Osteocyte (in vitro differentiated cells): ENCODE measurements at regions not wholly inside any gene's neighbourhood (a gene's known extent, or its start where the extent isn't known, plus 50 kb on each side); places are given as distances from the start of the nearest gene placed in this dataset.
"Not testable (repeated sequence)": the region's sequence is repeated elsewhere in the genome, so short reads cannot be mapped to it uniquely, and the experiment has no call there.

Experiments
- DNase-seq: peaks from one replicate; pipeline ENCODE4 v3.0.0; 2021; ENCODE audit warnings: mixed read lengths; ENCODE audit not compliant: unreplicated experiment; ENCODE audit errors: extremely low spot score
- H3K27ac Mint-ChIP-seq: one replicate; pipeline ENCODE4 v1.8.0; 2021; ENCODE audit warnings: mild to moderate bottlenecking, mixed read lengths; ENCODE audit not compliant: unreplicated experiment
- H3K27me3 Mint-ChIP-seq: one replicate; pipeline ENCODE4 v1.8.0; 2021; ENCODE audit warnings: mixed read lengths; ENCODE audit not compliant: unreplicated experiment
- H3K36me3 Mint-ChIP-seq: one replicate; pipeline ENCODE4 v1.8.0; 2021; ENCODE audit warnings: mixed read lengths; ENCODE audit not compliant: unreplicated experiment
- H3K4me1 Mint-ChIP-seq: one replicate; pipeline ENCODE4 v1.8.0; 2021; ENCODE audit warnings: mixed read lengths; ENCODE audit not compliant: unreplicated experiment
- H3K4me3 Mint-ChIP-seq: one replicate; pipeline ENCODE4 v1.8.0; 2021; ENCODE audit warnings: mild to moderate bottlenecking, moderate library complexity, mixed read lengths; ENCODE audit not compliant: unreplicated experiment
- H3K9me3 Mint-ChIP-seq: one replicate; pipeline ENCODE4 v1.8.0; 2021; ENCODE audit warnings: mixed read lengths; ENCODE audit not compliant: unreplicated experiment
- TF ChIP-seq, protein P1 (sequence below): fragments of 200-600 bp; sonication (generic); IDR thresholded peaks from 2 replicates; pipeline ENCODE4 v1.5.0; 2021; ENCODE audit warnings: antibody characterized with exemption, mild to moderate bottlenecking, moderate library complexity

DNA sequence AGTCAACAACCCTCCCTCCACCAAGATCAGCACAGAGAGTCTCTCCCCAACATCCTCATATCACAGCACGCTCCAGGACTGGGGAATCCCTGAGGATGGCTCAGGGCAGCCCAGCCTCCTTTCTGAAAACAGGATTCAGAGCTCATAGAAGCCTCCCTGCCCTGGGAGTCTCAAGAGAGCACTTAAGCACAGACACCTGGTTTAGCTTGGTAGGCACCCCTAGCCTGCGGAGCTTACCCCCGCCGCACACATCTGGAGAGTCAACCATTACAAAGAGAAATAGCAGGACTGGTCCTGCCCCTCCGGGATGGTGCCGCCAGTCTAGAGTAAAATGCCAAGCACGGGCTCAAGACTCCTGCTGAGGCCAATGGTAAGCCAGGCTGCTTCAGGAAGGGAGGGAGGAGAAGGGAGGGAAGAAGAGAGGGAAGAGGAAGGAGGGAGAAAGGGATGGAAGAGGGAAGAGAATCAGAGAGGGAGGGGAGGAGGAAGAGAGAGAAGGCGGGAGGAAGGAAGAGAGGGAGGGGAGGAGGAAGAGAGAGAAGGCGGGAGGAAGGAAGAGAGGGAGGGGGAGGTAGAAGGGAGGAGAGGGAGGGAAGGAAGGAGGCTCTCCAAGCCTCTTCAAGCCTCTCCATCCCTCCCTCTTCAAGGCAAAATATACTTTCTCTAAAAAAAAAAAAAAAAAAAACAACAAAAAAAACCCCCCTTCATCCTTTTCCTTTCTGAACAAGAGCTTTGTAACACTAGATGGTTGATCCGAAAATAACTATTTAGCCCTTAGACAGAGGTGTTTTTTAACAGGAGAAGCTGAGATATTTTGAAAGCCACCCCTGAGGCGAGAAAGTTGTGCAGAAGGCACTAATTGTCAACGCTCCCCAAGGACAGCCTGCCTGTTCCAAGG is 278.6 kb upstream of the TLE3 start:
- H3K4me3 Mint-ChIP-seq = peak overlapping the region; percentile 19
- peak; percentile 67 for DNase-seq
- H3K27me3 Mint-ChIP-seq = peaks cover 63% of the 10 kb centered on the region
- no peaks in the 10 kb centered on the region for H3K36me3 Mint-ChIP-seq
- TF ChIP-seq, protein P1, sequence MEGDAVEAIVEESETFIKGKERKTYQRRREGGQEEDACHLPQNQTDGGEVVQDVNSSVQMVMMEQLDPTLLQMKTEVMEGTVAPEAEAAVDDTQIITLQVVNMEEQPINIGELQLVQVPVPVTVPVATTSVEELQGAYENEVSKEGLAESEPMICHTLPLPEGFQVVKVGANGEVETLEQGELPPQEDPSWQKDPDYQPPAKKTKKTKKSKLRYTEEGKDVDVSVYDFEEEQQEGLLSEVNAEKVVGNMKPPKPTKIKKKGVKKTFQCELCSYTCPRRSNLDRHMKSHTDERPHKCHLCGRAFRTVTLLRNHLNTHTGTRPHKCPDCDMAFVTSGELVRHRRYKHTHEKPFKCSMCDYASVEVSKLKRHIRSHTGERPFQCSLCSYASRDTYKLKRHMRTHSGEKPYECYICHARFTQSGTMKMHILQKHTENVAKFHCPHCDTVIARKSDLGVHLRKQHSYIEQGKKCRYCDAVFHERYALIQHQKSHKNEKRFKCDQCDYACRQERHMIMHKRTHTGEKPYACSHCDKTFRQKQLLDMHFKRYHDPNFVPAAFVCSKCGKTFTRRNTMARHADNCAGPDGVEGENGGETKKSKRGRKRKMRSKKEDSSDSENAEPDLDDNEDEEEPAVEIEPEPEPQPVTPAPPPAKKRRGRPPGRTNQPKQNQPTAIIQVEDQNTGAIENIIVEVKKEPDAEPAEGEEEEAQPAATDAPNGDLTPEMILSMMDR = no peak
- H3K9me3 Mint-ChIP-seq = no peaks in the 10 kb centered on the region
- H3K4me1 Mint-ChIP-seq = peaks cover 18% of the 10 kb centered on the region
- H3K27ac Mint-ChIP-seq = no peak overlapping the region

- H3K36me3 Mint-ChIP-seq = no peaks in the 10 kb centered on the region
- no peak overlapping the region for H3K27ac Mint-ChIP-seq
- no peaks in the 10 kb centered on the region for H3K9me3 Mint-ChIP-seq
- no peak for DNase-seq
- H3K27me3 Mint-ChIP-seq = peaks cover 69% of the 10 kb centered on the region
- TF ChIP-seq, protein P1 = no peak
- H3K4me3 Mint-ChIP-seq = no peak overlapping the region
- peaks cover 18% of the 10 kb centered on the region for H3K4me1 Mint-ChIP-seq
These were observed 277.9 kb upstream of the TLE3 start for GRCh38 chr15:70375586-70375985.

DNA sequence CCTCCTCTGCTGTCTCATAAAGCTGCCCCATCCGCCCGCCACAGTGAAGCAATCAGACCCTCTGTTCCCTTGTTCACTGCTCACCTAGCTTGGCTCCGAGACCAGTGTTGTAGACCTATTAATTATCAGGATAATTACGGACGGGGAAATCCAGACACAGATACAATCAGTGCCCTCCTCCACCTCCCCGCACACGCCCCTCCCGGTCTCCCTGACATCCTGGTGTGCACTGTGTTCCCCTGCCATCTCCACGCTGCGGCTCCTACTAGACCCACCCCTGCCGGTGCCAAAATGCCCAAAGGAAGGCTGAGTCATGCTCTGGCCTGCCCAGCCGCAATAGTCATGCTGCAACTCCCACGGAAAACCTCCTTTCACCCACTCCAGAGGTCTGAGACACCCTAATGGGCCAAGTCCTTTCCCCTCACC is 277.3 kb upstream of the TLE3 start:
- TF ChIP-seq, protein P1 = no peak
- Mint-ChIP-seq H3K4me1 (peaks cover 18% of the 10 kb centered on the region), H3K4me3 (no peak overlapping the region), H3K36me3 (no peaks in the 10 kb centered on the region), H3K27me3 (peaks cover 74% of the 10 kb centered on the region), H3K27ac (no peak overlapping the region), H3K9me3 (no peaks in the 10 kb centered on the region)
- peak; percentile 73 for DNase-seq

- no peaks in the 10 kb centered on the region for H3K9me3 Mint-ChIP-seq
- no peak overlapping the region for H3K4me3 Mint-ChIP-seq
- peak; percentile 60 for DNase-seq
- TF ChIP-seq, protein P1 = no peak
- H3K27me3 Mint-ChIP-seq = peaks cover 84% of the 10 kb centered on the region
- peaks cover 18% of the 10 kb centered on the region for H3K4me1 Mint-ChIP-seq
- H3K27ac Mint-ChIP-seq = no peak overlapping the region
- no peaks in the 10 kb centered on the region for H3K36me3 Mint-ChIP-seq
These were observed 276.4 kb upstream of the TLE3 start for GRCh38 chr15:70374096-70374495.

DNA sequence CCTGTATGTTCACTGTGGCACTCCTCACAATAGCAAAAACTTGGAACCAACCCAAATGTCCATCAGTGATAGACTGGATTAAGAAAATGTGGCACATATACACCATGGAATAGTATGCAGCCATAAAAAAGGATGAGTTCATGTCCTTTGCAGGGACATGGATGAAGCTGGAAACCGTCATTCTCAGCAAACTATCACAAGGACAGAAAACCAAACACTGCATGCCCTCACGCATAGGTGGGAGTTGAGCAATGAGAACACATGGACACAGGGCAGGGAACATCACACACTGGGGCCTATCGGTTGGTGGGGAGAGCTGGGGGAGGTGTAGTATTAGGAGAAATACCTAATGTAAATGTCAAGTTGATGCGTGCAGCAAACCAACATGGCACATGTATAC is 275.7 kb upstream of the TLE3 start:
- not testable (repeated sequence) for H3K27ac Mint-ChIP-seq, H3K4me3 Mint-ChIP-seq, H3K36me3 Mint-ChIP-seq, H3K9me3 Mint-ChIP-seq, DNase-seq
- Mint-ChIP-seq H3K4me1 (peaks cover 18% of the 10 kb centered on the region), H3K27me3 (peaks cover 90% of the 10 kb centered on the region)

GRCh38 chr15:70367913-70368705 is 270.4 kb upstream of the TLE3 start:
- H3K4me1 Mint-ChIP-seq, H3K4me3 Mint-ChIP-seq, H3K9me3 Mint-ChIP-seq, H3K36me3 Mint-ChIP-seq, H3K27ac Mint-ChIP-seq: not testable (repeated sequence)
- peaks cover 94% of the 10 kb centered on the region for H3K27me3 Mint-ChIP-seq
- DNase-seq = peak; percentile 75

DNA sequence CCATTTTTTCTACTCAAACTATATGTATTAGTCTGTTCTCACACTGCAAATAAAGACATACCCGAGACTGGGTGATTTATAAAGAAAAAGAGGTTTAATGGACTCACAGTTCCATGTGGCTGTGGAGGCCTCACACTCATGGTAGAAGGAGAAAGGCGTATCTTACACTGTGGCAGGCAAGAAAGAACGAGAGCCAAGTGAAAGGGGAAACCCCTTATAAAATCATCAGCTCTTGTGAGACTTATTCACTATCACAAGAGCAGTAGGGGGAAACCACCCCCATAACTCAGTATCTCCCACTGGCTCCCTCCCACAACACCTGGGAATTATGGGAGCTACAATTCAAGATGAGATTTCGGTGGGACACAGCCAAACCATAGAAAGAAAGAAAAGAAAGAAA is 266.3 kb upstream of the TLE3 start:
- H3K36me3 Mint-ChIP-seq, H3K4me1 Mint-ChIP-seq, H3K4me3 Mint-ChIP-seq, H3K9me3 Mint-ChIP-seq, H3K27ac Mint-ChIP-seq: not testable (repeated sequence)
- peak; percentile 7 for DNase-seq
- peaks cover 76% of the 10 kb centered on the region for H3K27me3 Mint-ChIP-seq
